Lung (tissue), 11 donors: ENCODE measurements at regions not wholly inside any gene's neighbourhood (a gene's known extent, or its start where the extent isn't known, plus 50 kb on each side); places are given as distances from the start of the nearest gene placed in this dataset.

Experiments
- ATAC-seq: fragments of 200-7000 bp; cut with Tn5 transposase; one replicate; pipeline ENCODE4 v1.9.1; 2020; ENCODE audit warnings: moderate number of reproducible peaks; ENCODE audit not compliant: insufficient read depth, low FRiP score
- DNase-seq, 3 donors: peaks; one replicate each; pipeline ENCODE4 v3.0.0-alpha.2; 2013 to 2017
- H3K27ac ChIP-seq, 2 donors: one replicate each; pipeline ENCODE4 v1.5.1; 2013; ENCODE audit warnings: mild to moderate bottlenecking in 2 of 2, moderate library complexity in 2 of 2, control low read depth in 1 of 2, inconsistent platforms in 1 of 2, low read depth in 1 of 2, low read length in 1 of 2
- H3K27me3 ChIP-seq, 3 donors: one replicate each; pipeline ENCODE4 v1.5.1; 2013; ENCODE audit warnings: low read length in 2 of 3; ENCODE audit not compliant: control insufficient read depth in 3 of 3, insufficient read depth in 3 of 3
- H3K36me3 ChIP-seq, 4 donors: one replicate each; pipeline ENCODE4 v1.5.1; 2013; ENCODE audit warnings: low read length in 4 of 4, mild to moderate bottlenecking in 1 of 4, moderate library complexity in 1 of 4; ENCODE audit not compliant: control insufficient read depth in 4 of 4, insufficient read depth in 4 of 4
- H3K4me1 ChIP-seq, 5 donors: one replicate each; pipeline ENCODE4 v1.5.1; 2013; ENCODE audit warnings: low read length in 5 of 5, mild to moderate bottlenecking in 2 of 5, moderate library complexity in 1 of 5; ENCODE audit not compliant: control insufficient read depth in 5 of 5, insufficient read depth in 5 of 5
- H3K4me3 ChIP-seq: one replicate; pipeline ENCODE4 v1.5.1; 2013; ENCODE audit warnings: mild to moderate bottlenecking, control low read depth, moderate library complexity
- H3K9ac ChIP-seq, 2 donors: one replicate each; pipeline ENCODE4 v1.5.1; 2013; ENCODE audit warnings: low read length in 2 of 2, control low read depth in 1 of 2; ENCODE audit not compliant: insufficient read depth in 1 of 2
- H3K9me3 ChIP-seq, 4 donors: one replicate each; pipeline ENCODE4 v1.5.1; 2013; ENCODE audit warnings: low read length in 3 of 4, mild to moderate bottlenecking in 1 of 4, moderate library complexity in 1 of 4; ENCODE audit not compliant: control insufficient read depth in 4 of 4, insufficient read depth in 3 of 4
- CTCF ChIP-seq: IDR thresholded peaks from 2 replicates; pipeline ENCODE4 v1.5.1; 2012; ENCODE audit warnings: mild to moderate bottlenecking; ENCODE audit errors: control extremely low read depth, extremely low read depth
- WGBS, 2 donors: extraction: QIAGEN DNeasy Blood & Tissue Kit; methylation state at CpG; one replicate each; pipeline ENCODE4 v1.1.7; 2013; 5-methylcytosine and 5-hydroxymethylcytosine counted together
- donor health status: control.
- donor health status: control.
- donor health status: Bipolar disorder and iron deficiency.
- donor health status: healthy.
- donor health status: DM: yes; HTN: yes; CAD: no.

DNA sequence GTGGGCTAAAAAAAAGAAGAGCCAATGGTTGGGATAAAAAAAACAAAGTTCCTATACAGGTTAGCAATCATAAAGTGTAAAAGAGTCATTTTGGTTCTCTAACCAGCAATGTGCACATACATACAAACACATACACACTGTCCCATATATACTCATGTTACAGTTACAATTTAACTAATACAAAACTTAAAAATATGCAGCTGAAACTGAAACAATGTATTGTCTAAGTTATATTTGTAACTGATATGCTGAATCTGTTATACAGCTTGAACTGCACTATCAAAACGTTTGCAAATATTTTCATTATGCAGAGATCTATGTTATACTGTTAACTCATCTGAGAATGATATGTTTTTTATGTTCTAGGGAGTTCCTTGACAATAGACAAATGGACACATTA lies 173.7 kb downstream of the KLF12 start:
- ATAC-seq (no peak), DNase-seq (no peak)
- Histone ChIP-seq H3K27me3 (no peaks in the 10 kb centered on the region), H3K27ac (no peak overlapping the region), H3K9ac (no peak overlapping the region), H3K9me3 (peaks cover 0 to 5% (median 0%) of the 10 kb centered on the region in 4 donors), H3K4me1 (peaks cover 0 to 13% (median 2%) of the 10 kb centered on the region in 5 donors), H3K4me3 (no peak overlapping the region), H3K36me3 (peaks cover 0 to 2% (median 0%) of the 10 kb centered on the region in 4 donors)
- no peak for TF ChIP-seq CTCF
- 58 to 65% methylated on average over 1 of the region's 1 CpG for WGBS, 2 donors

DNA sequence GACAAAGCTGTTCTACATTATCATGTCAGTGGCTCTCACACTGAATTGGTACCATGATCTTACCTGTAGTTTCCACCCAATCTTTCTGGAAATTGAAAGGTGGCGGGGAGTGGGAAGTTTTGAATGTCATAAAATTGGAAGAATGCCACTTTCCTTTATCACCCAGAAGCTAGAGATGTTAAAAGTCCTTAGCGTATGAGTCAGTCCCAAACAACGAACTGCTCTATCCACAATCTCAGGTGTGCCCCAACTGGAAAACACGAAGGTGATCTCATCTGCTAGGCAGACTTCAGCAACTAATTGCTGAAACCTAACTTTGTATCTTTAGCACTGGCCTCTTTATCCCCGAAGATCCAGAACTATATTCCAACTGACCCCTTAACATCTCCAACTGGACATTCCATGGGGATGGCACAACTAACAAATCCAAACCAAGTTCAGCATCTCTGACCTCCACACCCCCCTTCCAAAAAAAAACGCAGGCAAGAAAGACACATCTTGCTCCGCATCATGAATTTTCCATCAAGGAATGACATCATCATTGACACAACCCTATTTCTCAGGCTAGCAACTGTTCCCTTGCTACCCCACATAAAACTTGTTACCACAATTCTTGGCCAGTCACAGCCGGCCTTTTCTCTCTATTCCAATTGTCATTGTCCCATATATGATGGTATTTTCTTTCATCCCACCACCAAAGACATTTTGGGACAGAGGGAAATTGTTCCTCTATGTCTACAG lies 175.4 kb downstream of the KLF12 start:
- TF ChIP-seq CTCF = no peak
- ATAC-seq = no peak
- H3K9me3 ChIP-seq = peaks cover 0 to 5% (median 0%) of the 10 kb centered on the region in 4 donors
- H3K4me3 ChIP-seq = no peak overlapping the region
- no peak for DNase-seq
- H3K36me3 ChIP-seq = peaks cover 0 to 2% (median 0%) of the 10 kb centered on the region in 4 donors
- H3K27me3 ChIP-seq = no peaks in the 10 kb centered on the region
- no peak overlapping the region for H3K9ac ChIP-seq
- 92 to 98% methylated on average over 7 to 8 of the region's 8 CpGs for WGBS, 2 donors
- peaks cover 0 to 12% (median 2%) of the 10 kb centered on the region in 5 donors for H3K4me1 ChIP-seq
- no peak overlapping the region for H3K27ac ChIP-seq

GRCh38 chr13:73957889-73958288 lies 176.3 kb downstream of the KLF12 start:
- no peak for TF ChIP-seq CTCF
- 90 to 93% methylated on average over 5 of the region's 5 CpGs for WGBS, 2 donors
- DNase-seq (no peak), ATAC-seq (no peak)
- H3K27ac ChIP-seq = no peak overlapping the region
- H3K4me3 ChIP-seq = no peak overlapping the region
- H3K9ac ChIP-seq = no peak overlapping the region
- H3K27me3 ChIP-seq = no peaks in the 10 kb centered on the region
- H3K4me1 ChIP-seq = peaks cover 0 to 12% (median 2%) of the 10 kb centered on the region in 5 donors
- peaks cover 0 to 2% (median 0%) of the 10 kb centered on the region in 4 donors for H3K36me3 ChIP-seq
- peaks cover 0 to 5% (median 0%) of the 10 kb centered on the region in 4 donors for H3K9me3 ChIP-seq
